GM19438 (cell line): ENCODE measurements at regions not wholly inside any gene's neighbourhood (a gene's known extent, or its start where the extent isn't known, plus 50 kb on each side); places are given as distances from the start of the nearest gene placed in this dataset.

Source experiments
- ATAC-seq: cut with Tn5 transposase; IDR thresholded peaks from one replicate; pipeline ENCODE4 v1.9.1; 2021; ENCODE audit warnings: low read depth; ENCODE audit not compliant: unreplicated experiment

DNA sequence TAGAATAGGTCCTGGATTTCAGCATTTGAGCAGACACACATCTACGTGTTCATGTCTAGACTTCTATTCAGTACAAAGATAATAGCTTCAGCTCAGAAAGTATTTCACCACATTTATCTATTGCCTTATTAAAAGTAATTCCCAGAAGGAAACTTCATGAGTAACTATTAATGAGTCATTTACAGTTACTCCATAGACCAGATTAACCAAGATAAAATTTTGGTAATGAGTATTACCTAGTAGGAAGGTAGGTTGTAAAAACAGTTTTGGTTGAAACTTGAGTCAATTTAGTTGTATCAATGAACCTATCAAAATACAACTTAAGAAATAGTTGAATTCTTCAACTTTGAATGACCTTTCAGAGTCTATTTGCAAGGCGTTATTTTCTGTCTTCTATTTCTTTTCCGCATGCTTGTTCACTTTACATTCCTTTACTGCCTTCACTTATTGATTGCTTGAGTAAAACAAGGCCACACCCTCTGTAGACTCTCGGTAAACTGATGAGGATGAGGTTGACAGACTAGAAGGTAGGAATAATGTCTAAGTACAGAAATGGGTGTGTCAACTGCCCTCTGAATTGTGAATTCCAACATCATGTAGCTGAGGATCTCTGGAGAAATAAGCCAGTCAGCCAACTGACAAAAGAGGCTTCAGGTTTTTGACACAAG lies 1165.6 kb upstream of the ZEB2 start:
- no peak for ATAC-seq

DNA sequence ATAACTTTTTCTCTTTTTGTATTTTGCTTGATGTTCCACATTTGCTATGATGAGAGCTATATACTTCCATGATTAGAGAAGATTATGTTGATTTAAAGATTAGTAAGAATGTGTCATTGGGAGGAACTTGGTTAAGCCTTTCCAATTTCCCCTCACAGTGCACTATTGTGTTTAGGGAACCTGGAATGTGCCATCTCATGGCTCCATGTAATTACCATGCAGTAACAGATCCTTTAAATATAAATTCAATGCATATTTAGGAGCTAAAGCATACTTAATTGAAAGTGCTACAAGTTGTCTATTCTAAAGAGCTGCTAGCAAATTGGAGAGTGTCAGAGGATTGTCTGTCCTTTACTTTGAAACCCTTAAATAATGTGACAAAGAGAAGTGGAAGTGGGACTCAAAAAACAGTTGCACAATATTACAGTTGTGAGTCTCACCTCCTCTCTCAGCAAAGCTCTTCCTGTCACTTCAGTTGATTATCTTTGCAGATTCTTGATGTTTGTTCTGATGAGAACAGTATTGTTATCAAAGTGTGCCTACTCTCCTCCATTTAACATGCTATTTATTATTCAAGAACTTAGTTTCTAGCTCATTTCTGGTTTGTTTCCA lies 1162.7 kb upstream of the ZEB2 start:
- ATAC-seq: no peak

DNA sequence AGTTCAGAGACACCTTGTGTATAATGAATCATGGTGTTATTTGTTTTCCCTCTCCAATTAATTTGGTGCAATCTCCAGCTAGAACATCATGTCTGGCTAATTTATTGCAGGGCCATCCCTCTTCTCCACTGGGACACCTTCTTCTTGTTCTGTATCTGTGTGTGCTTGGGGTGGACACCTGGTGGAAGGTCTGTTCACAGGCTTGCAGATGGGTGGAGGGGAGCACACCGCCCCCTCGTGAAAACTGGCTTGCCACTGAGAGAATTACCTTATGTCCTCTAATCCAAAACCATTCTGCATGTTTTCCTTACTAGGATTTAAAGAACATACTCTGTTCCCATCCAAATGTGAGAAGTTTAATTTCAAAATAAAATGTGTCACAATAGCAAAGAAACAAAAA lies 1160.4 kb upstream of the ZEB2 start:
- no peak for ATAC-seq

DNA sequence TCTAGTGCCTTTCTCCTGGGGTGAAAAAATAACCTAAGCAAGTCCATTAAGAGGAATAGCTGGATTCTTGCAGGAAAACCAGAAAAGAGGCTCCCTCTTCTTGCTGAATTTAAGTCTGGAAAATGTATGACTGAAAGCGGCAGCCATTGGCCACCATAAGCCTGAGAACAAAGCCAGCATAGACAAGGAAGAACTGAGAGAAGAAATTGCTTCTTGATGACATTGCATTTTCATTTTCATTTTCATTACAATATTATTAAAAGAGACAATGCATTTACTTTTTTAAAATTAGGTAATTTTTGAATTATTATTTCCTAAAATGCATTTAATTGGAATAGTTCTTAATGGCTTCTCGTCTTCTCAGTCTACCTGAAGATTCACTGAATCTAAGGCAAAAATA lies 1157.5 kb upstream of the ZEB2 start:
- no peak for ATAC-seq

DNA sequence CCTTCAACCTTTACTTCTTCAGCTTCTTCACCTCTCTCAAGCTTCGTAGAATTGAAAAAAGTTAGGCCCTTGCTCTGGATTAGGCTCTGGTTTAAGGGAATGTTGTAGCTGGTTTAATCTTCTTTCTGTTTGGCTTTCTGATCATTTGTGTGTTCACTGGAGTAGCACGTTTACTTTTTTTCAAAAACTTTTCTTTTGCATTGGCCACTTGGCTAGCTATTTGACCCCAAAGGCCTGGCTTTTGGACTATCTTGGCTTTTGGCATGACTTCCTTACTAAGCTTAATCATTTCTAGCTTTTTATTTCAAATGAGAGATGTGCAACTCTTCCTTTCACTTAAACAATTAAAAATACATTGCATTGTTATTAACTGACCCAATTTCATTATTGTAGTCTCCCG lies 1154.8 kb upstream of the ZEB2 start:
- ATAC-seq: no peak

DNA sequence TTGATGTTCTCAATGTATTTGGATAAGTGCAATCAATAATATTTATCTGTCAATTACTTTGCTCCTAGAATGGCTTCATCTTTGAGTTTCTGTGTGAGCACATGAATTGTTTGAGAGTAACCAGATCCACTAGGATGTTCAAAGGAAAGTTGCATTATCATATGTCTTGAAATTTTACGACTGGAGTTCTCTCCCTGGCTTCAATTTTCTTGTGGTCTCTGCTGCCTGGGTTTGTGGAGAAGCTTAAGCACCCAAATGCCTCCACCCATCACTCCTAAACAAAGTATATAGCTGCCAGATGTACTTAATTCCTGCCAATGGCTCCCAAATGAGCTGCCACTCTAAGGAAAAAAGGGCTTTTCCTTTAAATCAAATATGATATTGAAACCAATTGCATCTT lies 1149.4 kb upstream of the ZEB2 start:
- ATAC-seq: no peak

DNA sequence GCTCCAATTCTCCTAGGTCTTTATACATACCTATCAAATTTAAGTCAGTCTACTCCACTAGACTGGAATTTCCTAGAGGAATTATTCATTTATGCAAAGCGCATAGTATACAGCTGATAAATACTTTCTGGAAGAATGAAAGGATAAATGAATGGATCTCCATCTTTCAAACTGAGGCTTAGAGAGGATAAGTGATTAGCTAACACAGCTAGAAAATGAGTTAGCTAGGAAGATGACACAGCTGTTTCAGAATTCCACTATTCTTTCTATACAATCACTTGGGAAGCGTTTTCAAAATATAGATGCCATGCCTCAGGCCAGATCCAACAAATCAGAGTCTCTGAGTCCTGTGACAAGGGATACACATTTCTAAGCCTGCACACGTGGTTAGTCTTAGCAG lies 1146.6 kb upstream of the ZEB2 start:
- no peak for ATAC-seq

DNA sequence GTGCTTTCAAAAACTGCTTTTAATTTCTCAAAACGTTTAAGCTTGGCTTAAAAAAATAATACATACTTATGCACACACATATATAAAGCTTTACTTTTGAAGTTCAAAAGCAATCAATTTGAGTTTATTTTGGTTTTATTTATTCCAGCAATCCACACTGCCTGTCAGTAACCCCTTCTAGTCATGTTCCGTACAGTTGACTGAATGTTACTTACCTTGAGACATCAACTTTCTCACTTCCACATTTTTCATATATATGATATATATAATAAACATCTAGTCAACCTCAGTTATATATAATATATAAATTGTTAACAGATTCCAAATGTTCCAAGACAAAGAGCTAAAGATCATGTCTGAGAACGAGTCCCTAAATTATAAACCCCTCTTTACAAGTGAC lies 1137.3 kb upstream of the ZEB2 start:
- no peak for ATAC-seq

DNA sequence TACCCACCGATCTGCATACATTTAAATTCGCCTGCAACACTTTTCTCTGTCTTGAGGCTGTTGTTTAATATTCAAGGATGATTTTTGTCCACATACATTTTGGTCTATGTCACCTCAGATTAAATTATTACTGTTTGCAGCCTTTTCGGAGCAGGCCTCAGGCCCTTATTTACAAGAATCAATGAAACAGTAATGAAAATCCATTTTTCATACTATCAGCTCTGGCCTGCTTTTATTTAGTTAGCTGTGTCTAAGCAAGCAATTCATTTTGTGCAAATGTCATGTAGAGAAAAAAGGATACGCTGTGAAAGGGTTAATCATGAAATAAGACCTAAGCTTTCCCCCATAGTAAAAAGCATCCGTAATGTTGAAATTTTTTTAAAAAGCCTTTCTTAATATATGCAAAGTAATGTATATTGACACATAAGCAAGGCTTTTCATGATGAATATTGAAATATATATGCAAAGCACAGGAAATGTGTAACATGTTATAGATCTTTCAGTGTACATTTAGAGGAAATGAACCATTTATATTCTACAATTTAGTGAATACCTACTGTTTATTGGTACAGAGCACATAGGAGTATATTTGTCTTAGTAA lies 1135.3 kb upstream of the ZEB2 start:
- ATAC-seq: no peak

DNA sequence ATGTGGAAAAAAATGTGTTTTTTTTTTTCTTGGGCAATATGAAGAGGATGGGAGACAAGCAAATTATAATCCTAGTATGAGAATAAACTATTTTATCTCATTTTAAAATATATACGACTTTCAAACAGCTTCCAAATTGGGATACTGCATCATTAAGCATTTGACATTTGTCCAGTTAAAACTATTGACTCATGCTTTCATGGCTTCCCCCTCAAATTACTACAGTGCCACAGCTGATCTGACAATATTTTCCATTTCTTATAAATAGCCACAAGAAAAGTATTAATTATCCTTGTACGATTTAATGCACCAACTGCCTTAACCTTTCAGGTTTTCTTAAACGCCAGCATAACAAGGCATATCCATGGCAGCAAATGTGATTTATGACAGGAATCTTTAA lies 1134.8 kb upstream of the ZEB2 start:
- ATAC-seq: no peak

DNA sequence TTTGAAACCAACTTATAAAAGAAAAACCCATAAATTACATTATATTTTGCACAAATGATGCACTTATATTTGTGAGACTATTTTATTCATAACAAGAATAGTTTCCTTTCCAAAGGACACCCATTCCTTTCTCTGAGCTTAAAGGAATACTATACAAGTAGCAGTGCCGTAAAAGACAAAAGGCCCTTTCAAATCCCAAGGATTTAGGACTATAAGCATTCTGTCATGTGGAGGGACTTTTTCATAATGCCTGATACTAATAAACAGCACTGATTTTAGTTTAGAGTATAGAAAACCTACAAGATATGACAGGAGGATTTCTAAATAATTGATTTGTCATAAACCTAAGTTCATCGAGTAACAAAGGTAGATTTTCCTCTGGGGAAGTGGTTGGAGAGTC lies 1134.2 kb upstream of the ZEB2 start:
- no peak for ATAC-seq

DNA sequence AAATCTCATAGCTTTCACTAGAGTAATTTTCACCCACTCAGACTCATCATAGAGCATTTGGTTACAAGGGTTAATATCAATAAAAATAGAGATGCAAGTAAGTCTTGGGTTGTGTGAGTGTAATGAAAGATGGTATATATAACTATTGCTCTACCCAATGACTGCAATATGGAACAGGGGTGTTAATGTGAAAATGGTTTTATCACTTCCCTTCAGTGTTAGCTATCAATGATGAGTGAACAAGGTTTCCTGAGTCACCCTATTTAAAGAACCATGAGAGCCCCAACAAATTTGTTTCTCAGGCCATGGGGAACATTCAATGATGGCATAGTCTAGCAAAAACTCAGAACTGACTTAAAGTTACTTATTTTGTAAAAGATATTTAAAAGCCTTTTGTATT lies 1133.6 kb upstream of the ZEB2 start:
- ATAC-seq: no peak

DNA sequence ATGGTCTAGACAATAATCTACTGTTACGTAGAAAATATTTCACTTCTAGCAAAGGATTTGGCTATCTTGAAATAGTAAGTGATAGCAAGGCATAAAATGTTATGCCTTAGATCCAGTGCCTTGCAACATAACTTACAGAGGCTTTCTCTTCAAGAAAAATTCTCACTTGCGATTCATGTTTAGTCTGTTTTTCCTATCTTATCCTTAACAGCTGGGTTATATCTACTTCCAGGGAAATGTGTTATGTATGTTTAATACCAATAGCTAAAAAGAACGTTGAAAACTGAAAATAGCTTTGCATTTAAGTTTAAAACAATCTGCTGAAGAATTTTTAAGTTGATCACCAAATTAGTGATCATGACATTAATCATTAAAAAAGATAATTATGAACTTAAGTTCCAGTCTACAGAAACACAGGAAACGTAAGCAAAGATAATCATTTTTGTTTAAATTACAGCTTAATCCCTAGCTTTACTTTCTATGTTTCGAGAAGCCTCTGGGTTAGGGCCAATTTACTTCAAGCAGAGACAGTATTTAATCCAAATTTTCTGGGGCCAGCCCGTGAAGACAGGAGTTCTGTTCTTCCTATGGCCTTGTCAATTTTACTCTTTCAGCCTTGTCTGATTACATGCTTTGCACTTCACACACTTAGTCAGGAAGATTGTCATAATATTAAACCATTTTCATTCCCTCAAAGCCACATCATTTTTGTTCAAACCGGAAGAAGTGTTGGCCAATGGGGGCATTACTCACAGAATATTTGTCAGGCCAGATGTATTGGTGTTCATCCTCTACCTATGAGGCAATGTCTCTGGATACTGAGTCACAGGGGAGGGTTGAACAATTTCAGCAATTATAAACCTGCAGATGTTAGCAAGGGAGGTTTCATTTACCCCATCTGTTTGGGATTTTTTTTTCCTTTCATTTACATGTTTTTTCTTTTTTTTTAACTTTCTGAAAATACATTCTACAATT lies 1132.9 kb upstream of the ZEB2 start:
- no peak for ATAC-seq

DNA sequence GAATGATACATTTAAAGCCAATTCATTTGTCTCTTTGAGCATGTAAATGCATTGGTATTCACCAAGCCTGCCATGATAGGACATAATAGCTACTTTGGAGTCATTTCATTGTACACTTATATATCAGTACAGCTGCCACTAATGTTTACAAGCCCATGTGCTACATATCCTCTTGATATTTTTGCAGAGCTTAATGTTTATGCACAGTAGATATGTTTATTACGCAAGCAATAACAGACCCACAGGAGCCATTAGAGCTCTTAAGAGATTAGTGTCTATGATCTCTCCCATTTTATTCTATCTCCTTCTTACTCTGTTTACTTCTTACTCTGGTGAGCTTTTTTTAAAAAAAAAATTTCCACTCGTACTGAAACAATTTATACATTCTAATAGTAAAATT lies 1132.1 kb upstream of the ZEB2 start:
- no peak for ATAC-seq

DNA sequence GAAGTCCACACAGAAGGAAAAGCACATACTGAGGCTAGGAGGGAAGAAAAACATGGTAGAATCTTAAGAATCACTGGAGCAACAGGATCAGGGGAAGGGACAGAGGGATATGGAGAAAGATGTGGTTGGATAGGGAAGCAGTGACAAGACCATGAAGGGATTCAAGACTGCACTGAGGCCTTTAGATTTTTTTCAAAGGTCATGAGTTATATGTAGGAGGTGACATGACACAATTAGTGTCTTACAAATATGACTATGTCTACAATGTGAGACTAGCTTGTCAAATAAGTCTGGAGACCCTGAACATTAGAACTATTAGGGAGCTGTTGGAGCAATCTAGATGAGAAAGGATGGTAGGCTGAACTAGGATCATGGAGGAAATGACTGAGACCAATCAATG lies 1130.3 kb upstream of the ZEB2 start:
- ATAC-seq: no peak

DNA sequence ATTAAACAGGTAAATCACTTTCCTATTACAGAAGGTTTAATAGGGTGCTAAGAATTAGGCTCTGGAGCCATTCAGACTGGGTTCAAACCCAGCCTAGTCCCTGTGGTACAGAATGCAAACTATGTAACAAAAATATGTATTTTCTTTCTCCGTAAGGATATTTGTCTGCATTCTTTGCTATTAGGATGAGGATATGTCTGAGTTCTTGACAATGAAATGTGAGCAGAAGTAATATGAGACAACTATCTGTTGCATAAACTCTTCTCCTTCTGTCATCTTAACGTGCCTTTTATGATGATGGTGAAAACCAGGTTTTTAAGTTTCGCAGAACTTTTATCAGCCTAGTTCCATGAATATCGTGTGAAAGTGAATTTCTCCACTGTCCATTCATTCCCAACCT lies 1129.1 kb upstream of the ZEB2 start:
- no peak for ATAC-seq

DNA sequence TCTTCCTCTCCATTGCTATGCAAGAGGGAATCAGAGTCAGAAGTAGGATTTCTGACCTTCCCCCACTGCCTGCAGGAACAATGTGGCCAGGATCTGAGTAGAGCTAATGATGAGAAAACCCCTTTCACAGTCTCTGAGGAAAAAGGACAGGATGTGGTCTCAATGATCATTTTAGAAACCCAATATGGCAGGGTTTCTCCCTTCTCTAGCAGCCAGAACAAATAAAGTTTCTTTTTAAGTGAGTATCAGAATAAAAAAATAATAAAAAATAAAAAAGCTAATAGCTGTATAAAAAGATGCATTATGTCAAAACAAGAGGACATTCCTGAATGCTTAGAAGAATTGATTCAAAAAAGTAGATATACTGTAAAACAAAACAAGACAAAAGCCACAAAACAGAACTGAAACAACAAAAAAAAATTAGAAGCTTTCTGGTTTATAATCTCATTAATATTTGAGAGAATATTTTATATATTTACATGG lies 1124.9 kb upstream of the ZEB2 start:
- ATAC-seq: peak; percentile 96

DNA sequence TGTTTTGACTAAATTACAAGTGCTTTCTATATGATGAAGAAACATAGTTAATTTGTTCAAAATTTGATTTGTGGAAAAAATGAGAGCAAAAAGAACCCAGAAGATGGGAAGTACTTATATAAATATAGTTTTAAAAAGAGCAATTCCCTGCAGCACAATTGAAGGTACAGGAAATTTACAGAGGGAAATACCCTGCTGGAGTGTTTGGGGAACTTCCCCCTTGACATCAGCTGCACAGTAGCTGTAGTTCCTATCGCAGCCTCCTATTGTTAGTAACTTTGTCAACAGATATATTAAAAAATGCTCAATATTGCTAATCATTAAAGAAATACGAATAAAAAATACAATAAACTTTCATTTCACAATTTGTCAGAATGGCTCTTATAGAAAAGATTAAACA lies 1118.8 kb upstream of the ZEB2 start:
- ATAC-seq: no peak

DNA sequence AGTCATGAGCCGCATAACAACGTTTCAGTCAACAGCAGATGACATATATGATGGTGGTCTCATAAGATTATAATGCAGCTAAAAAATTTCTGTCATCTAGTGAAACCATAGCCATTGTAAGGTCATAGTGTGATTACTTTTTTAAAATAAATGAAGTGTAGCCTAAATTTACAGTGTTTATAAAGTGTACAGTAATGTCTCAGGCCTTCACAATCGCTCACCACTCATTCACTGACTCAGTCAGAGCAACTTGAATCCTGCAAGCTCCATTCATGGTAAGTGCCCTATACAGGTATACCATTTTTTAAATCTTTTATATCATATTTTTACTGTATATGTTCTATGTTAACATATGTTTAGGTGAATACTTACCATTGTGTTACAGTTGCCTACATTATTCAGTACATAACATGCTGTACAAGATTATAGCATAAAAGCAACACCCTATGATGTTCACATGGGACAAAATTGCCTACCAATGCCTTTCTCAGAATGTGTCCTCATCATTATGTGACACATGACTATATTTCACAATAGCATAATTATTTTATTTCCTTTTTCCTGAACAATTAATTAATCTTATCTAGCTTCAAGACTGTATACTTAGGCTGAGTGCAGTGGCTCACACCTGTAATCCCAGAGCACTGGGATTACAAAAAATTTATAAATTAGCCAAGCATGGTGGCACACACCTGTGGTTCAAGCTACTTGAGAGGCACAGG lies 1115.9 kb upstream of the ZEB2 start:
- ATAC-seq: no peak

DNA sequence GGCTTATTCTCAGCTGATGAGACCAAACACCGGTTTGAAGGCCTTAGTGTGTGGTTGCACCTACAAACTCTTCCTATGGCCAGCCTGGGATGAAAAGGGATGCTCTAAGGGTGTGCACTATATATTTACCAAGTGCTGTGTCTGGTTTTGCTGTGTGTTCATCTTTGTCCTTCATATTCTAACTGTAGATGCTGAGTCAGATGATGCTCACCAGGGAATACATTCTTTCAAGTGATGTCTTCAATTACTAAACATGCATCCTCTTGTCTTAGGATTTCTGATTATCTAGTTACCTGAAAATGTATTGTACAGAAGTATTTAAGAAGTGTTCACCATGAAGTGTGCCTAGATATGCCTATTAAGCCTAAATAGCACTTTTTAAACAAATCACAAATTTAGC lies 1111.6 kb upstream of the ZEB2 start:
- no peak for ATAC-seq
